ENCODE measurements at regions not wholly inside any gene's neighbourhood (a gene's known extent, or its start where the extent isn't known, plus 50 kb on each side); places are given as distances from the start of the nearest gene placed in this dataset.
"Not testable (repeated sequence)": the region's sequence is repeated elsewhere in the genome, so short reads cannot be mapped to it uniquely, and the experiment has no call there.

- DNase-seq: no peak
Measured at GRCh38 chr5:28421141-28421540, 1382.8 kb upstream of the CDH9 start.

- no peak for DNase-seq
Measured at GRCh38 chr5:28415791-28416443, 1377.5 kb upstream of the CDH9 start.

DNA sequence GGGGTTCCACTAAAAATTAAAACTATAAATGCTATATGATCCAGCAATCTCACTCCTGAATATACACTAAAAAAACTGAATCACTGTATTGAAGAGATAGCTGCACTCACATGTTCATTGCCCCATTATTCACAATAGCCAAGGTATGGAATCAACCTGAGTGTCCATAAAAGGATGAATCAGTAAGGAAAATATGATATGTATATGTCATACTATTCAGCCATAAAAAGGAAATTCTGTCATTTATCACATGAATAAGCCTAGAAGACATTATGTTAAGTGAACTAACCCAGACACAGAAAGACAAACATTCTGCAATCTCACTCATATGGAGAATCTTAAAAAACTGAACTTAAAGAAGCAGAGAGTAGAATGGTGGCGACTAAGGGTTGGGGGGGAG, 1376.2 kb upstream of the CDH9 start:
- DNase-seq: no peak

- DNase-seq: no peak
Measured at GRCh38 chr5:28408651-28409050, 1370.3 kb upstream of the CDH9 start.

- no peak for DNase-seq
Measured at GRCh38 chr5:28408186-28408585, 1369.8 kb upstream of the CDH9 start.

- DNase-seq: peak; percentile 22
Measured at GRCh38 chr5:28404363-28405071, 1366.1 kb upstream of the CDH9 start.

DNA sequence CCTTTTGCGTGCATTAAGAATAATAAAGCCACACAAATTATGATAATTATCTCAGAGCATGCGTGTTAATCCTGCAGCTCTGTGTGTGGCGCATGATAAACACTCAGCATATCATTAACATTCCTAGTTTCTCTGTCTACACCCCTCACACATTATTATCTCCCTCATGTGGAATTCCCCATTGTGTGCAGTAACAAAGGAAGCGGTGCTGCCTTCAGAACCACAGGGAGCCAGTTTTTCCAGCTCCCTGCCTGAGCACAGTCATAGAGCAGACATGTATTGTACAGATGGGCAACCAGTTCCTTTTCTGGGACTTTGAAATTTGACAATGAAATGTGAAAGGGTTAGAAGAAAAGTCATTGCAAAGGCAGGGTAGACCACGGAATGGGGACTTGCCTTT, 1365.5 kb upstream of the CDH9 start:
- peak; percentile 64 for DNase-seq

DNA sequence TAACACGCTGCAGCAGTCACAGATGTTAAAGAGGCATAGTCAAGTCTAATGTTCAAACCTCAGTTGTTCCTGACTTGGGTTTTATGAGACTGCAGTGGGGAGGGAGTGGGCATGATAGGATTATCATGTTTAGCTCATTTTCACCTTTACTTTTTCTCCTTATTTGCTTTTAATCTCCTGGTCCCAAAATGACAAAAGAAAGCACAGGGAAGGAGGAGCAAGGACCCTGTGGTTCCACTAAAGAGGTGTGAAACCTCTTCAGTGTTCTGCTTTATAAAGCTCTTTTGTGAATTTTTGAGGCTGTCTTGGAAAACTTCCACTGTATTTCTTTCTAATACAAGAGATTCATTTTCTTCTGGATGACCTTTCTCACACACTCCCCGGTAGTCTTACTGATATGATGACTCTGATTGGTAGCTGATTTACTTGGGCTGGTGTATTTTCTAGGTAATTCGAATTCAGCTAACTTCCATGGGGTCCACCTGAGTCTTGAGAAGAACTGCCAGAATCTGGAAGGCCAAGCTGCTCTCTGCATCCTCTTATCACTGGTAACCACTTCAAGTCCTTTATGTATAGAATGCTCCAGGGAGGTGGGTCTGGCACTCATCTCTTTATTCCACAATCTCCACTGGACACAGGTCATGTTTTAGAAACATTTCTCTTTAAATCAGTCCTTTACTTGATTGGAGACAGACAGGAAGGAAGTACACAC, 1364.4 kb upstream of the CDH9 start:
- DNase-seq: no peak

DNA sequence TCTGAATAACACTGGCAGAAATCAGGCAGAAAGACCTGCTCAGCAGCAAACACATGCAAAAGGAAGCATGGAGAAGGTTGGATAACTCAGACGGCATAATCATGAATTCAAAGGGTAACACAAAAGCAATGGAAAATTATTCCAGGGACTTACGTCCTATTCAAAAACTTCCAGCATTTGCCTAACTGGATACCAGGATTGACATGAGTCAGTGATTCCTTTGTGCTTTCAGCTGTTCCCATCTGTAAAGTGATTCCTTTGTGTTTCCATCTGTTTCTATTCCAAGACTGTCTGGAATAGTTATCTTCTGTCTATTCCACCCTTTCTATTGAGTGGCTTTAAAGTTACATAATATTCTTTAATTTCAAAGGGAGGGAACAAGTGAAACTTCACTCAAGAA, 1361.7 kb upstream of the CDH9 start:
- no peak for DNase-seq

DNA sequence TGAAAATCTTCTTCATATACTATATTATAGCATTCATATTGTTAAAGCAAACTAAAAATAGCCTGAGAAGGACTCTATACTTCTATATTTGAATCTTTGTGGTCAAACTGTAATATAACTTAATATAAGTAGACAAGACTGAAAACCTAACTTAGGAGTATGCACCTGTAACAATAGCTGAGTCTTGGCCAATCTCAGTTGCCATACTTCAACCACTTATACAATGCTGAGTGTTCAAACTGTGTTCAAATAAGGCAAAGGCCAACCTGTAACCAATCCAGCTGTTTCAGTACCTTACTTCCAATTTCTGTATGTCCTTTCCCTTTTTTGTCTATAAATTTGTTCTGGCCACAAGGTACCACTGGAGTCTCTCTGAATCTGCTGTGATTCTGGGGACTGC, 1360.8 kb upstream of the CDH9 start:
- DNase-seq: no peak

GRCh38 chr5:28398185-28398584, 1359.8 kb upstream of the CDH9 start:
- DNase-seq: no peak

DNA sequence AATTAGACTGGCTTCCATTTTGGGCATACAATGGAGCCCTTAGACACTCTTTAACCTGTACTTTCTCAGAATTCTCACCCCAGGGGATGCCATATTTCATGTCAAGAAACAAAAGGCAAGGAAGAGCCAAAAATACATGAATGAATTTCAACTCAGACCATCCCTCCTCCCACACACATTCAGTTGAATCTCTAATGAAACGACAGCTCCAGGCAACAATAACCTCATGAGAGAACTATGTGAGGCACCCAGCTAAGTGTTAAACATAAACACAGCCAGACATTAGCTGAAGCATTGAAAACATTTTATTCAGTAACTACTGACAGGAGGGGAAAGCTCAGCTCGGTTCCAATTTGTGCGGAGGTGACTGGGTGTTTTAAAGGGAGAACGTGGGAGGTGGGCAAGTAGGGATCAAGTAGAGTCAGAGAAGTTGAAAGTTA, 1359.1 kb upstream of the CDH9 start:
- DNase-seq: no peak

- no peak for DNase-seq
Measured at GRCh38 chr5:28391277-28391676, 1352.9 kb upstream of the CDH9 start.

DNA sequence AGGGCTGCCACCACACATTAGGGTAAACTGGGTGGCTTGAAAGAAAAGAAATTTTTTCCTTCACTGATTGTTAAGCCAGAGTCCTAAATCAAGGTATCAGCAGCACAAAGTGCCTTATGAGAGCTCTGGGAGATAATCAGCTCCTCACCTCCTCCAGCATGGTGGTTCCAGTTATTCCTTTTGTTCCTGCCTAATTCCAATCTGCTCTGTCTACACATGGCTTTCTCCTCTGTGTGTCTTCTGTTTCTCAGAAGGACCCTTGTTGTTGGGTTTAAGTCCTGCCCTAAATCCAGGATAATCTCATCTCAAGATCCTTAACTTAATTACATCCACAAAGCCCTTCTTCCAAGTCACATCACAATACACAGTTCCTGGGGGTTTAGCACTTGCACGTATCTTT, 1352.0 kb upstream of the CDH9 start:
- DNase-seq: no peak

DNA sequence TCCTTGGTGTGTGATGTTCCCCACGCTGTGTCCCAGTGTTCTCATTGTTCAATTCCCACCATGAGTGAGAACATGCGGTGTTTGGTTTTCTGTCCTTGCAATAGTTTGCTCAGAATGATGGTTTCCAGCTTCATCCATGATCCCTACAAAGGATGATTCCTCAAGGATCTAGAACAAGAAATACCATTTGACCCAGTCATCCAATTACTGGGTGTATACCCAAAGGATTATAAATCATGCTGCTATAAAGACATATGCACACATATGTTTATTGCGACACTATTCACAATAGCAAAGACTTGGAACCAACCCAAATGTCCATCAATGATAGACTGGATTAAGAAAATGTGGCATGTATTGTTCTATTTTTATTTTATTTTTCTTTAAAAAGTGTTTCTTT, 1351.3 kb upstream of the CDH9 start:
- not testable (repeated sequence) for DNase-seq

- no peak for DNase-seq
Measured at GRCh38 chr5:28388428-28388827, 1350.0 kb upstream of the CDH9 start.

DNA sequence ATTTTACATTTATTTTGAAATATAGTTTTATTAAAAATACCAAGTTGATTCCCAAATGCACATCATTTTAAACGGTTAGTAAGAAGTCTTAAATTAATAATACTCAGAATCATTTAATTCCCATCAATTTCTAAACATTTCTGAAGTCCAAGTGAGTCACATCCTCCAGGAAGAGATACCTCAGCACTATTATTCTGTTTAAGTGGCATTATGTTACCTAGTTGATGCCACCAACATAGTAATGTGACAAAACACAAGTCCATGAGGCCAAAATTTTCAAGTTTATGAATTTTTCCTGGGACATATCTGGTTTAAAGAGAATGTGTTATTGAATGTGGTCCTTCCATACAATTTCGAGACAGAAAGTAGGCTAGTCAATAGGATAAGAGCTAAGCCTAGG, 1348.3 kb upstream of the CDH9 start:
- DNase-seq: no peak

- DNase-seq: no peak
Measured at GRCh38 chr5:28380167-28380566, 1341.8 kb upstream of the CDH9 start.

- no peak for DNase-seq
Measured at GRCh38 chr5:28374492-28374967, 1336.1 kb upstream of the CDH9 start.

- no peak for DNase-seq
Measured at GRCh38 chr5:28370896-28371295, 1332.5 kb upstream of the CDH9 start.

GRCh38 chr5:28369418-28369817, 1331.0 kb upstream of the CDH9 start:
- DNase-seq: no peak

- no peak for DNase-seq
Measured at GRCh38 chr5:28355831-28356230, 1317.4 kb upstream of the CDH9 start.

DNA sequence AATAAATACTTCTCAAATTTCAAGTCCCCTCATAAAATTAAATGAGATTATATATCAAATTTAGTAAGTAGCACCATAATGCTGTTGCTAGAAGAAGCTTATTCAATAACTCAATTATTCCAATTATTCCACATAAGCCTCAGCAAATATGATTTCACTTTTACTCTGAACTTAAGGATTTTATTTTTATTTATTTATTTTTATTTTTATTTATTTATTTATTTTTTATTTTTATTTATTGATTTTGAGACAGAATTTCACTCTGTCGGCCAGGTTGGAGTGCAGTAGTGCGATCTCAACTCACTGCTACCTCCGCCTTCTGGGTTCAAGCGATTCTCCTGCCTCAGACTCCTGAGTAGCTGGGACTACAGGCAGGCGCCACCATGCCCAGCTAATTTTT, 1308.3 kb upstream of the CDH9 start:
- DNase-seq: no peak

DNA sequence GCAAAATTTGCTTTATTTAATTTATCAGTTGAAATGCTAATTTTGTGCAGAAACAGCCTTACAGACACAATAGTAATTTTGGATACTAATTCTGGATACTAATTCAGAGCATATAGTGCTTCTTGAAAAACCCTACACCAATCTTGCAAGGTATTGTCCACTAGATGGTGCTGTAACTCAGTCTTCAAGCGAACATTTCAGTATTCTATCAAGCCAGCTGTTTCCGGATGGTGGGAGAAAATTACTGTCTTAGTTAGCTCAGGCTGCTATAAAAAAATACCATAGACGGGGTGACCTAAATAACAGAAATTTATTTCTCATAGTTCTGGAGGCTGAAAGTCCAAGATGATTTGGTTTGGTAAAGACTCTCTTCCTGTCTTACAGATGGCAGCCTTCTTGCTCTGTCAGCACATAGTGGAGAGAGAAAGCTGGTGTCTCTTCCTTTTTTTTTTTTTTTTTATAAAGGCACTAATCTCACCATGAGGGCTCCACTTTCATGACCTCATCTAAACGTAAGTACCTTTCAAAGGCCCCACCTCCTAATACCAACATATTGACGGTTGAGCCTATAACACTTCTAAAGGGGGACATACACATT, 1306.5 kb upstream of the CDH9 start:
- DNase-seq: peak; percentile 13
